ENCODE measurements at regions not wholly inside any gene's neighbourhood (a gene's known extent, or its start where the extent isn't known, plus 50 kb on each side); places are given as distances from the start of the nearest gene placed in this dataset.

DNA sequence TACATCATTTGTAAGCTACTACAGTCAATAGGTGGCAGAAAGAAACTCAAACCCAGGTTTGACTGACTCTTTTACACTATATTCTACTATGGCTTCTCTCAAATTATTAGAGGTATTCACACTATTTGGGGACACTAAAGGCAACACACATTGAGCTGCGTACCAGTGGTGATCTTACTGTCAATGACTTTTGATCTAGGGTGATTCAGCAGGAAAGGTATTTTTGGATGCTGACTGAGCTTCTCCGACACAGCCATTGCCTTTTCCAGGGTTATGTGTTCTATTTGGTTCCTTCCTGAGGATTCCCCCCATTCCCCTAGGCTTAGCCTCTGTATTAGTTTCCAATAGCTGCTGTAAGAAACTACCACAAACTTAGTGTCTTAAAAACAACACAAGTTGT is 73.2 kb upstream of the JAK1 start:
- Histone ChIP-seq H3K9ac (ENCODE audit: low read depth in 1 of 3, low read length in 3 of 3) (no peak overlapping the region), H3K27me3 (ENCODE audit: control insufficient read depth in 3 of 3, insufficient read depth in 3 of 3, low read length in 3 of 3) (no peaks in the 10 kb centered on the region), H3K9me3 (ENCODE audit: control insufficient read depth in 3 of 3, low read length in 3 of 3) (no peaks in the 10 kb centered on the region), H3K4me1 (ENCODE audit: control insufficient read depth in 3 of 3, insufficient read depth in 3 of 3, low read length in 3 of 3) (peaks cover 24 to 25% (median 24%) of the 10 kb centered on the region in 3 donors), H3K27ac (ENCODE audit: low read depth, low read length) (peak overlapping the region; percentile 55), H3K4me3 (ENCODE audit: low read length in 3 of 3) (no peak overlapping the region), H3K36me3 (ENCODE audit: control insufficient read depth in 3 of 3, insufficient read depth in 3 of 3, low read length in 3 of 3) (peaks cover 0 to 5% (median 4%) of the 10 kb centered on the region in 3 donors)

DNA sequence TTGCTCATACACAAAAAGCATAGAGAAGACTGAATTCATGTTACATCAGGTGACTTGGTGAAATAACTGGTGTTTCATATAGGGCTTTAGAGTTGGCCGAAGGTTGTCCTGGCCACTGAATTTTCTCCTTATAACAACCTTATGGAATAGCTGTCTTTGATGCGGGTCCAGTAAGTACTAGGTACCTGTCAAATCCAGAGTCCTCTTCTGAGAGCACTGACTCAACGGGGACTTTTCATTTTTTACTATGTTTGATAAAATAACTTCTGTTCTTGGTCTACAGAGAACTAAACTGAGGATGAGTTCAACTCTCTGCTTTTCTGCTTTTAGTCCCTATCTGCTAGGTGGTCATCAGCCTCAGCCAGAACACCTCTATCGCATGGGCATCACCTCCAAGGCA is 76.1 kb upstream of the JAK1 start:
- Histone ChIP-seq H3K4me3 (ENCODE audit: low read length in 3 of 3) (no peak overlapping the region), H3K36me3 (ENCODE audit: control insufficient read depth in 3 of 3, insufficient read depth in 3 of 3, low read length in 3 of 3) (no peaks in the 10 kb centered on the region), H3K9ac (ENCODE audit: low read depth in 1 of 3, low read length in 3 of 3) (no peak overlapping the region), H3K9me3 (ENCODE audit: control insufficient read depth in 3 of 3, low read length in 3 of 3) (no peaks in the 10 kb centered on the region), H3K27ac (ENCODE audit: low read depth, low read length) (no peak overlapping the region), H3K27me3 (ENCODE audit: control insufficient read depth in 3 of 3, insufficient read depth in 3 of 3, low read length in 3 of 3) (no peaks in the 10 kb centered on the region), H3K4me1 (ENCODE audit: control insufficient read depth in 3 of 3, insufficient read depth in 3 of 3, low read length in 3 of 3) (peaks cover 27 to 39% (median 28%) of the 10 kb centered on the region in 3 donors)

DNA sequence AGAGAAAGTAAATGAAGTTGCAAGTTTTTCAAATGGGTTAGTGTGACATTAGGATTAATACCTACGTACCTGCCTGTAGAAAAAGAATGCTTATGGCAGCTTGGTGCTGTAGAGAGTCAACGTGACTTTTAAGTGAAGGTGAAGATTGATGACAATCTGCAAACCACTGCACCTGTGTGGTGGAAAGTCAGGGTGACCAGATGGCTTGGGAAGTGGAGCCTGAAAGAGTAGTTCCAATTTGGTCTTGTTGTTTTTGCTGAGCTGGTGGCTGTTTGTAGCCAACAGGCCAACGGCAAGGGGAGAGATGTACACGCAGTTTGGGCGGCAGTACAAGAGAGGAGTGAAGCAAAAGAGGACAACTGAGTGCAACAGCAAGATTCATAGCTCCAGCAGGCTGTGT is 78.1 kb upstream of the JAK1 start:
- Histone ChIP-seq H3K9me3 (ENCODE audit: control insufficient read depth in 3 of 3, low read length in 3 of 3) (no peaks in the 10 kb centered on the region), H3K4me3 (ENCODE audit: low read length in 3 of 3) (no peak overlapping the region), H3K36me3 (ENCODE audit: control insufficient read depth in 3 of 3, insufficient read depth in 3 of 3, low read length in 3 of 3) (no peaks in the 10 kb centered on the region), H3K27ac (ENCODE audit: low read depth, low read length) (no peak overlapping the region), H3K27me3 (ENCODE audit: control insufficient read depth in 3 of 3, insufficient read depth in 3 of 3, low read length in 3 of 3) (no peaks in the 10 kb centered on the region), H3K9ac (ENCODE audit: low read depth in 1 of 3, low read length in 3 of 3) (no peak overlapping the region), H3K4me1 (ENCODE audit: control insufficient read depth in 3 of 3, insufficient read depth in 3 of 3, low read length in 3 of 3) (peaks cover 25 to 38% (median 26%) of the 10 kb centered on the region in 3 donors)

DNA sequence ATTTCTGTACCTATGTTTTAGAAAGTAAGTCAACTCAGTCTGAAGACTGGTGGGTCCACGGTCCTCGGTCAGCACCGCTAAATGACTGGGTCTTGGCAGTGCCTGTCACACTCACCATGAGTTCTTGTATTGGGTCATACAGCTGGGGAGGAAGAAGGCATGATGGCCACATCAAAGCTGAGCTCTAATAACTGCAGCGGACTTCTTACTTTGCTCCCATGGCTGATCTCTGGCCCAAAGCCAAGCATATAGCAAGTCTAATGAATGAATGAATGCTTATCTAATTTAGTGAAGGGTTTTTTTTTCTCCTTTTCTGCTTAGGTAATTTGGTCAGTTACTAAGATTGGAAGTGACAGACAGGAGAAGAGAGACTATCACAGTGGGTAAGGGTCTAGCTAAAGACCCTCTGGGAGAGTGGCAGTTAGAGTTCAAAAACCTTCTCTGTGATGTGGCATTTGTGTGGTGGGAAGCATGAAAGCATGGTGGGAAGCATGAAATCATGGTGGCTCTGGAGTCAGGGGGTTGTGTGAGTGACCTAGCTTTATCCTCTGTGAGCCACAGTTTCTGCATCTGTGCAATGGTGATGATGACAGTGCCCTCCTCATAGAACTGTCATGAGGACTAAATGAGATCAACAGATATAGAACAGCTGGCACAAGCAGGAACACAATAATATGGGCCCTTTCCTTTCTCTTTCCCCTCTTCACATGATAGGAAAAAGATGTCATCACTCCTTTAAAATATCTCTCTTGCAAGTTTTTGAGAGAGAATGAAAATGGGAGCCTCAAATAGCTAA is 78.9 kb upstream of the JAK1 start:
- Histone ChIP-seq H3K9ac (ENCODE audit: low read depth in 1 of 3, low read length in 3 of 3) (no peak overlapping the region), H3K27me3 (ENCODE audit: control insufficient read depth in 3 of 3, insufficient read depth in 3 of 3, low read length in 3 of 3) (no peaks in the 10 kb centered on the region), H3K4me1 (ENCODE audit: control insufficient read depth in 3 of 3, insufficient read depth in 3 of 3, low read length in 3 of 3) (peaks cover 18 to 31% (median 18%) of the 10 kb centered on the region in 3 donors), H3K36me3 (ENCODE audit: control insufficient read depth in 3 of 3, insufficient read depth in 3 of 3, low read length in 3 of 3) (no peaks in the 10 kb centered on the region), H3K27ac (ENCODE audit: low read depth, low read length) (no peak overlapping the region), H3K4me3 (ENCODE audit: low read length in 3 of 3) (no peak overlapping the region), H3K9me3 (ENCODE audit: control insufficient read depth in 3 of 3, low read length in 3 of 3) (no peaks in the 10 kb centered on the region)

DNA sequence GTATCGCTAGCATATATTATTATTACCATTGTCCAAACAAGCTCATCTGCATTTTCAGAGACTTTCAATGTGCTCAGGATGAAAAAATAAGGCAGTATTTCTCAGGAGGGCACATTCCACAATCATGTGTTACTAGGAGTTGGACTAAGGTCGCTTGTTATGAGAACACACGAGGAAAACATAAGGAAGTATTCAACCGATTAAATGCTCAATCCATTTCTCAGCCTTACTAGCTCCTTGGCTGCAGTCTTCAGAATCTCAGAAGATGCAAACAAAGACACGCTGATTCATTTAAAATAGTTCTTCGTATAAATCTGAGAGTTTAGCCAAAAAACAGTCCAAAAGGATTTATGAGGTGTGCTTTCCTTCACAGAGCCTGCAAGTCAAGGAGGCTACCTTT is 82.0 kb upstream of the JAK1 start:
- H3K4me1 ChIP-seq (ENCODE audit: control insufficient read depth in 3 of 3, insufficient read depth in 3 of 3, low read length in 3 of 3) = peaks cover 4 to 18% (median 4%) of the 10 kb centered on the region in 3 donors

DNA sequence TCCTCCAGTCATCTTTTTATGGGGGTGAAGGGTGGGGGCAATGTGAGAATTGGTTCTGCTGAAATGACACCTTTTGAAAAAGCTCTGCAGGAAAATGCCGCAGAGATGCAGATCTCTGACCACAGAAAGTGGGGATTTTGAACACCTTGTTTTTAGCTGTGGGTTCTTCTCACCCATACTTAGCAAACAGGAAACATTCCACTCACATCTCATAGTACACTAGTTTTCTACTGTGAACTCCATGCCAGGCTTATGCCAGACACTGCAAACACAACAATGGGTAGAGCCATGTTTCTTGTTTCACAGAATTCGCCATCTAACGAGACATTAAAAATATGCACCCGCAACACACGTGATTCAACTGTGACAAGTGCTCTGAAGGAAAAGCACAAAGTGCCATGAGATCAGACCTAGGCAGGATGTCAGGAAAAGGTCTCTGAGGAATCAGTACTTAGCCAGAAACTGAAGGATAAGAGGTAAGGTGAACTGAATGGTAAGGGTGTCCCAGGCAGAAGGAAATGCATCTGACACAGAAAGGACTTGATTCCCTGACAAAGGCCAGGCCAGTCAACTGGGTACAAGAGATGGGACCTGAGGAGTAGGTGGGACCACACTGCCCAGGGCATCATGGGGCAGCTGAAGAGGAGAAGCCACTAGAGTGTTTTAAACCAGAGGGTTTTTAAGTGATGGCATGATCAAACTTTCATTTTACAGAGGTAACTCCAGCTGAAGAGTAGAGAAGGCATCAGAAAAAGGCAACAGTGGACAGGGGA is 83.8 kb upstream of the JAK1 start:
- Histone ChIP-seq H3K4me3 (ENCODE audit: low read length in 3 of 3) (no peak overlapping the region), H3K27me3 (ENCODE audit: control insufficient read depth in 3 of 3, insufficient read depth in 3 of 3, low read length in 3 of 3) (no peaks in the 10 kb centered on the region), H3K9ac (ENCODE audit: low read depth in 1 of 3, low read length in 3 of 3) (no peak overlapping the region), H3K4me1 (ENCODE audit: control insufficient read depth in 3 of 3, insufficient read depth in 3 of 3, low read length in 3 of 3) (peaks cover 0 to 10% (median 3%) of the 10 kb centered on the region in 3 donors), H3K27ac (ENCODE audit: low read depth, low read length) (no peak overlapping the region), H3K36me3 (ENCODE audit: control insufficient read depth in 3 of 3, insufficient read depth in 3 of 3, low read length in 3 of 3) (peaks cover 3 to 13% (median 5%) of the 10 kb centered on the region in 3 donors), H3K9me3 (ENCODE audit: control insufficient read depth in 3 of 3, low read length in 3 of 3) (no peaks in the 10 kb centered on the region)

More for the DNA sequence above, 82.0 kb upstream of the JAK1 start:
- Histone ChIP-seq H3K27me3 (ENCODE audit: control insufficient read depth in 3 of 3, insufficient read depth in 3 of 3, low read length in 3 of 3) (no peaks in the 10 kb centered on the region), H3K27ac (ENCODE audit: low read depth, low read length) (no peak overlapping the region), H3K9me3 (ENCODE audit: control insufficient read depth in 3 of 3, low read length in 3 of 3) (no peaks in the 10 kb centered on the region), H3K9ac (ENCODE audit: low read depth in 1 of 3, low read length in 3 of 3) (no peak overlapping the region), H3K36me3 (ENCODE audit: control insufficient read depth in 3 of 3, insufficient read depth in 3 of 3, low read length in 3 of 3) (no peaks in the 10 kb centered on the region), H3K4me3 (ENCODE audit: low read length in 3 of 3) (no peak overlapping the region)

DNA sequence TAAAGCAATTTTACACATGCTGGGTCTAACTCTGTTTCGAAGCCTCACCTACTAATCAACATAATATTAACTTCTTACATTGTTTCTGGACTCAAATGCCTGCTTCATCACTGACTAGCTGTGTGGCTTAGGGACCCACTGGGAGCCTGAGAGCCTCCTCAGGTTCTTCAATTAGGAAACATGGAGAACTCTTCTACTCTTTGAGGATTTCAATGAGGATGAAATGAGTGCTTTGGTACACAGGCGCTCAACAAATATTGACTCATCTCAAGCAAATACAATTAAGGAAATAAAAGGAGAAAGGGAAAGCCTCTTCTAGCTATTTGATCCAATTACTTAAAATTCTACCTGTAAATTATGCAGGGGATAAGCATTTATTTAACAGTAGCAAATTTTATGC is 84.4 kb upstream of the JAK1 start:
- Histone ChIP-seq H3K36me3 (ENCODE audit: control insufficient read depth in 3 of 3, insufficient read depth in 3 of 3, low read length in 3 of 3) (peaks cover 8 to 19% (median 11%) of the 10 kb centered on the region in 3 donors), H3K9ac (ENCODE audit: low read depth in 1 of 3, low read length in 3 of 3) (no peak overlapping the region), H3K4me1 (ENCODE audit: control insufficient read depth in 3 of 3, insufficient read depth in 3 of 3, low read length in 3 of 3) (peaks cover 0 to 13% (median 5%) of the 10 kb centered on the region in 3 donors), H3K27me3 (ENCODE audit: control insufficient read depth in 3 of 3, insufficient read depth in 3 of 3, low read length in 3 of 3) (no peaks in the 10 kb centered on the region), H3K4me3 (ENCODE audit: low read length in 3 of 3) (no peak overlapping the region), H3K27ac (ENCODE audit: low read depth, low read length) (no peak overlapping the region), H3K9me3 (ENCODE audit: control insufficient read depth in 3 of 3, low read length in 3 of 3) (no peaks in the 10 kb centered on the region)

DNA sequence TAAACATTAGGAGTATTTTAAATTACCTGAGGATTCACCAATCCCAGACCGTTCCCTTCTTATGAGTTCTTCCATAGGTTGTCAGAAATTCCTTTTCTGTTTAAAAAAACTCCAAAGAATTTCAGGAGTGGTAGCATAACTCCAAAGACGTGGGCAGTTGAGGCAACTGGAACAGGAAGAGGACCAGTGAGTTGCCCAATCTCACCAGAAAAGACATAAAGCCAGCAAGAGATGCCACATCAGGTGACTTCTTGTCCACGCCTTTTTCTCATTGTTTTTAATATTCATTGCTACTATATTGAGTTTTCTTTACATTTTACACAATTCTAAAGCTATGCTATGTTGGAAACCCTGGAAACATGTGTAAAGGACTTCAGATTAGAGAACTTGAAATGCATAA is 88.1 kb upstream of the JAK1 start:
- H3K4me3 ChIP-seq (ENCODE audit: low read length in 3 of 3) = no peak overlapping the region
- H3K27me3 ChIP-seq (ENCODE audit: control insufficient read depth in 3 of 3, insufficient read depth in 3 of 3, low read length in 3 of 3) = no peaks in the 10 kb centered on the region
- peaks cover 16 to 38% (median 17%) of the 10 kb centered on the region in 3 donors for H3K4me1 ChIP-seq (ENCODE audit: control insufficient read depth in 3 of 3, insufficient read depth in 3 of 3, low read length in 3 of 3)
- no peak overlapping the region for H3K9ac ChIP-seq (ENCODE audit: low read depth in 1 of 3, low read length in 3 of 3)
- no peaks in the 10 kb centered on the region for H3K9me3 ChIP-seq (ENCODE audit: control insufficient read depth in 3 of 3, low read length in 3 of 3)
- peaks cover 15 to 45% (median 35%) of the 10 kb centered on the region in 3 donors for H3K36me3 ChIP-seq (ENCODE audit: control insufficient read depth in 3 of 3, insufficient read depth in 3 of 3, low read length in 3 of 3)
- no peak overlapping the region for H3K27ac ChIP-seq (ENCODE audit: low read depth, low read length)

DNA sequence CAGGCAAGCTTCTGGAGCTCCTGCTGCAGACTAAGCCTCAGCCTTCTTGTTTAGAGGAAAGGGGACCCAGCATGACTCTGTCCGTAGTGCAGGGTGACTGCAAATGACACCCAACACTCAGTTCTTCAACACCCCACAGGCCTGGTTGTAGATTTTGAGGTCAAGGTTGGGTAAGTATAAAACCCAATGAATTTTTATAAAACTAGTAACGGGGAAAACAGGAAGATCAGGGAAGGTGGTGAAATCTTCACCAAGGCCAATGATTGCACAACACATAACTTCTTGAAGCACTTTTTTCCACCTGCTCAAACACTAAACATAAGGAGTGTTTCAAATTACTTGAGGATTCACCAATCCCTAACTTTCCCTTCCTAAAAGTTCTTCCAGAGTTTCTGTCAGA is 89.4 kb upstream of the JAK1 start:
- Histone ChIP-seq H3K9me3 (ENCODE audit: control insufficient read depth in 3 of 3, low read length in 3 of 3) (no peaks in the 10 kb centered on the region), H3K27ac (ENCODE audit: low read depth, low read length) (no peak overlapping the region), H3K4me3 (ENCODE audit: low read length in 3 of 3) (no peak overlapping the region), H3K4me1 (ENCODE audit: control insufficient read depth in 3 of 3, insufficient read depth in 3 of 3, low read length in 3 of 3) (peaks cover 19 to 46% (median 25%) of the 10 kb centered on the region in 3 donors), H3K9ac (ENCODE audit: low read depth in 1 of 3, low read length in 3 of 3) (no peak overlapping the region), H3K27me3 (ENCODE audit: control insufficient read depth in 3 of 3, insufficient read depth in 3 of 3, low read length in 3 of 3) (no peaks in the 10 kb centered on the region), H3K36me3 (ENCODE audit: control insufficient read depth in 3 of 3, insufficient read depth in 3 of 3, low read length in 3 of 3) (peaks cover 15 to 45% (median 35%) of the 10 kb centered on the region in 3 donors)

DNA sequence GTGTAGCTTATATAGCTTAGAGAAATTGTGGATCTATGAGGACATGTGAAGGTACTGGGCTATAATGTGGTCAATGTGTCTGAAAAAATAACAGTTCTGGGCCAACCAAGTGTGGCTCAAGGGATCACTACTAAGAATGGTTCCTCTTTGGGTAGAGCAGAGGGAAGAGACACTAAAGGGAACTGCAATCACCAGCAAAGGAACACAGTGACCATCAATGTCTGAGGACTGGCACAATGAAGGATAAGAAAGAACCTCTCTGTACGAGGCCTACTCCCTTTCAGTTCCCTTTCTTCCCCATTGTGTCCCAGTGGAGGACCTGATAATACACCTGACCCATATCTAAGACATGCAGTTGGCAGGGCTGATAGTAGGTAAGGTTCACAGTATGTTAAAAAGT is 89.9 kb upstream of the JAK1 start:
- H3K4me3 ChIP-seq (ENCODE audit: low read length in 3 of 3) = no peak overlapping the region
- peaks cover 19 to 50% (median 26%) of the 10 kb centered on the region in 3 donors for H3K4me1 ChIP-seq (ENCODE audit: control insufficient read depth in 3 of 3, insufficient read depth in 3 of 3, low read length in 3 of 3)
- H3K27me3 ChIP-seq (ENCODE audit: control insufficient read depth in 3 of 3, insufficient read depth in 3 of 3, low read length in 3 of 3) = no peaks in the 10 kb centered on the region
- H3K9ac ChIP-seq (ENCODE audit: low read depth in 1 of 3, low read length in 3 of 3) = no peak overlapping the region
- H3K9me3 ChIP-seq (ENCODE audit: control insufficient read depth in 3 of 3, low read length in 3 of 3) = no peaks in the 10 kb centered on the region
- peaks cover 15 to 45% (median 35%) of the 10 kb centered on the region in 3 donors for H3K36me3 ChIP-seq (ENCODE audit: control insufficient read depth in 3 of 3, insufficient read depth in 3 of 3, low read length in 3 of 3)
- peak overlapping the region; percentile 0 for H3K27ac ChIP-seq (ENCODE audit: low read depth, low read length)

Data from skeletal muscle tissue (tissue), 3 donors.